ENCODE measurements at regions not wholly inside any gene's neighbourhood (a gene's known extent, or its start where the extent isn't known, plus 50 kb on each side); places are given as distances from the start of the nearest gene placed in this dataset.
"Not testable (repeated sequence)": the region's sequence is repeated elsewhere in the genome, so short reads cannot be mapped to it uniquely, and the experiment has no call there.

DNA sequence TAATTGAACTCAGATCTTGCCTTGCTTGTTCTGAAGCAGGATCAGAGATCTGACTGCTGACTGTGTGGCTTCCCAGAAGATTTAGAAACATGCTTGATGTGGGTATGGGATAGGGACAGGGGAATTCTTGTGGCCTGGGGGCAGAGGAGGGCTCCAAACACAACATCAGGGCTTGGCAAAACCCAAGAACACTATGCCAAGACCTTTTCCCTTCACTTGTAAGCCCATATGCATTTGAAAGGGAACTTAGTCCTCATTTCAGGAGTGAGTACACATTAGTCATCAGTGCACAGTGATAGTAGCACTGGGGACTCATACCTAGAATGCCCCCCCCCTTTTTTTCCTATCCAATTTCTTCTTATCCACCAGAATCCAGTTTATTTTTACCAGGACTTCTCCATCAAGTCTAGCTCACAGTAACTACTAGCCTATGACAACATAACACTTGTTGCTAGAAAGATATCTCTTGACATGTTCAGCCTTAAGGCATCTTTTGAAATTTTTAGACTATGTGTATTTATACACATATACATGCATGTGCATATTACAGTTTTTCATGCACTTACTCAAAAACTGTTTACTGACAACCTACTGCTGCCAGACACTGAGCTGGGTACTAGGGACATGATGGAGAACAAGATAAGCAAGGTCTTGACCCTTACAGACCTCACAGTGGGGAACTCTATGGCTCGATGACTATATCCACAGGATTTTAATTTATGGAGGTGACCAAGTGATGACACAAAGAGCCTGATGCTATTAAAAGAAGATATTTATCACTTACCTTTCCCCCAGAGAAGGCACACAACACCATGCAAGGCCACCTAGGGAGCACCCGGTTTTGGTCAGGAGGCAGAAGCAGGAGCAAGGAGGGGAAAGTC is 158.3 kb upstream of the MAP3K1 start:
- no peak for DNase-seq

DNA sequence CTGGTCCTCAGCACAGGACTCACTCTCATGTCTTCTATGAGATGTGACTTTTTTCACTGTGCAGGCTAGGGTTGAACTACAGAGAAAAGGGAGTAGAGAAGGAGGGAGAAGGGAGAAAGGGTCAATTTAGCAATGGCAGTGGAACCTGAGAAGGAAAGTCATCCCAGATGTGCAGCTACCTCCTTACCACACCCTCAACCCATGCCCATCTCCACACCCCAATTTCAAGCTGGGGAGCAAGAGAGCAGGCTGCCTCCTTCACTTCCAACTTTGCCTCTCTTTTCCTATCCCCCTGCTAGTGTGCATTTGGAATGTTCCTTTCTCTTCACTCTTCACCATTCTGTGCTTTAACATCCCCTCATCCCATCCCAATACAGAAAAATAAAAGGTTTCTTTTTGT is 163.5 kb upstream of the MAP3K1 start:
- DNase-seq, result no peak

DNA sequence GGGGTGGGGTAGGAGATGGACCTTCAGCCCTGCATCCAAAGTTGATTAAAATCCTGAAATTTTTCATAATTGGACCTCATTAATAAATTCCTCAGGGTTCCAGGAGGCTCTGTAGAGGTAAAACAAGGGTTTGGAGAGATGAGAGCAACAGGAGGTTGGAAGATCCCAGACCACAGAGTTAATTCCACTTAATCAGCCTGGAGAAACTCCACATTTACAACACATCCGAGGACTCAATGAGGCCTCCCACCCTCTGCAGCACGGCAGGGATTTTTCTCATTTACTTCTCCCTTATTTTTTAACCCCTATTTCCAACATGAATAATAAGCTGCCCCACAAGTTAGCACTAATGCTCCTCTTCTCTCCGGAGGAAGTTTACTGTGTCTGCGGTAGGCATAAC is 165.0 kb upstream of the MAP3K1 start:
- no peak for DNase-seq

DNA sequence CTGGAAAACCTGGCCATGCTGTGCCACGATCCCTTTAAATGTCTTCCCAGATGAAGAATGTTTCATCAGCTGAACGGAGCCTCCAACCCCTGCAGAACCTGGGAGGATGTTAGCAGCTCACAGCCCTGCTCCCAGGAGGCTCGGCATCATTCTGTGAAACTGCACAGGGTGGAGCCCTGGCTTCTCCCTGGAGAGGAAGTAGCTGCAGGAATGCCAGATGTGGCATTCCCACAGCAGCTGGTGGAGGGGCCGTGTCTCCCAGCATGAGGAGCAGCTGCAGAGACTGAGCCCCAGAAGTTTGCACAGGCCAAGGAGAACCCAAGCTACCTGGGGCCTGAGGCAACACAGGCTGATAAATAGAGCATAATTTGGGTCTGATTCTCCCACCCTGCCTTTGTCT is 165.8 kb upstream of the MAP3K1 start:
- DNase-seq, result no peak

DNA sequence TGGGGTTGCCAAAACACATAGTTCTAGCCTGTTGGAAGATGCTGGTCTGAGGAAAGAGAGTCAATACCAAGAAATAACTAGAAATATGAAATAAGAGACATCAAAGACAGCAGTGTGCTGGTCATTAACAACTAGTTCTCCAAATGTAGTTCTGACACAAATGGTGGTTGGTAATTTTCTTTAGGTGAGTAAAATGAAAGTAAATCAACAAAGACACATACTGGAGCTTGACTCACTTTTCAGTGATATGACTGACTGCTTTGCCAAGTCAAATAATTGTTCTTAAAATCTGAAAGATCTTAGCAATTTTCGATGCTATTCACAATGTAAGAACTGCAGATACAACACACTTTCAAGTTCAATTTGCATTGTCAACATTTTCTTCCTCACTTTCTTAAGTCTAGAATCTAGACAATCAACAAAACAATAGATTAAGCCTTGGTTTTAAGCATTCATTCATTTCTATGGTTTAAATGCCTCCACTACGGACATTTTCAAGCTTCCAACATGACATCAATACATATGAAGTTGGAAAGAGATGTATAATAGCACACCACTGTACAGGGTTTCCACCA is 166.8 kb upstream of the MAP3K1 start:
- no peak for DNase-seq

DNA sequence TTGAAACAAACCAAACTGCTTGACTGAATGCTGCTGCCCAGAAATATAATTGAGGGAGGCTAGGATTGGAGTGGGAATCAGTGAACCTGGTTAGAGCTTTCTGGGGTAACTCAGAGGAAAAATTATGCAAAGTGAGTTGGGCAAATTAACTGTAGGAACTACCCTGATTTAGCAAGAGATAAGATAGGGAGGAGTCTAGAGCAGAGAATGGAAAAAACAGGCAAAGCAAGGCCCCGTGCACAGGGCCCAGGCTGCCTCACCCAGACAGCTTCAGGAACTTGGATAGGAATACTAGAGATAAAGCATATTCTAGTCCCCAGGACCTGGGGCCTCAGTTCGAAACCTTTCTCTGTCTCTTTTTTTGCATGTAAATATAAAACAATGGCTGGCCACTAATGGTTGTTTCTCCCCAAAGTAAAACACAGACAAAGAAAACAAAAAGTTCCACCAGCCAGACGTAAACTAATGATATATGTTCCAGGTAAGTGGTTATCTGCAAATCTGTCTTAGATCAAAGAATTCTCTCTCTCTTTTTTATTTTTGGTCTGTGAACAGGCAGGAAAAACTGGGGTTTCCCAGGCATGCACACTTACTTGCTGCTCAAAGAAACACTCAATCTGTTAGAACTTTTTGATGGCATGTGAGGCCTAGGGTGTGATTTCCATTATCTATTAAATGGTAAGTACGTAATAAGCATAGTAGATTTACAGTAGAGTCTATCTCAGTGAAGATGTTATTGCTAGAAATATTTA is 168.1 kb upstream of the MAP3K1 start:
- peak; percentile 16 for DNase-seq

DNA sequence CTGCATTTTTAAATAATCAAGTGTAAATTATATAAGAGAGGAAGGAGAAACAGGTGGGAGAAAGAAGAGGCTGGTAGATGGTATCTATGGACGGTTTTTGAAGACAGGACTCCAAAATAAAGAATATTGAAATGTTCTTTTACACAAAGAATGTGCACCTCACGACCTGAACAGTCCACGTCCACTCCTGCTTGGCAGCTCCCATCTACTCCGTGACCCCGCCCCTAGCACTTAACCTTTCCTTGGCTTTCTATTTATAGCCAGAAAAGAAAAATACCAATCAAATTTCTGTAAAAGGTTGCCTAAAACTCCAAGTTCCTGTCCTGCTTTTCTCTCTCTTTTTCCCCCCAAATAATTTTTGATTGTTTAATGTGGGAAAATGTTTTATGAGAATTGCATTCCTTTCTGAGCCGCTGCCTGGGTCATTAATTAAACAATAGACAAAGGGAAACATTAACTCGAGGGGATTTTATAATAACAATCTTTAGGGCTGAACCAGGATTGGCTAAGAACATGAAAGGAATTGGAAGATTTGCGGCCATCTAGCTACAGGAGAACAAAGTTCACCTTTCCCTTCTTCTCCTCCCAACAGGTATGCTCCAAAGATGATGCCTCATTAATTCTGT is 173.6 kb upstream of the MAP3K1 start:
- no peak for DNase-seq

DNA sequence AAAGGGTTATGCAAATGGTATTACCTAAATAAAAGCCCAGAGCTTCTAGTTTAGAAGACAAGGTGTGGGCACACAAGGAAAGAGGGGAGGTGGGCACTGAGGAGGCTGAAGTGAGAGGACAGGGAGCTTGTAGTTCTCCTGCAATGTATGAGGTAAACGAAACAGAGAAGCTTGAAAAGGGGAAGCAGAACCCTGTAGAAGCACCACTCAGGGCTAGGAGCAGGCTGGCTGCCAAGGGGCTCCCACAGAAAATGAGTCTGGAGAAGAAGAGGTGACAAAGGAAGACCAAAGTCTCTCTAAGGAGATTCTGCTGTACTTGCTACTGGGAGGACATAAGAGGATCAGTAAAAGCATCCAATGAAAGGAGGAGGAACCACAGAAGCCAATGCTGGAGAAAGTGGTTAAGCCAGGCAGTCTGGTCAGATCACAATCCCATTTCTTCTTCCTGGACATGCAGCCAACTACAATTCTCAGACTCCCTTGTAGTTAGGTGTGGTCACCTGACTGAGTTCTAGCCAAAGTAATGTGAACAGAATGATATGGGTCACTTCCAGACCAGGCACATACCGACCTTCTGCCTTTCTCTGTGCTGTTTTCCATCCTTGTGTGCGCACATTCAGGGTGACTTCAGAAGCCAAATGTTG is 174.5 kb upstream of the MAP3K1 start:
- DNase-seq, result peak; percentile 65

DNA sequence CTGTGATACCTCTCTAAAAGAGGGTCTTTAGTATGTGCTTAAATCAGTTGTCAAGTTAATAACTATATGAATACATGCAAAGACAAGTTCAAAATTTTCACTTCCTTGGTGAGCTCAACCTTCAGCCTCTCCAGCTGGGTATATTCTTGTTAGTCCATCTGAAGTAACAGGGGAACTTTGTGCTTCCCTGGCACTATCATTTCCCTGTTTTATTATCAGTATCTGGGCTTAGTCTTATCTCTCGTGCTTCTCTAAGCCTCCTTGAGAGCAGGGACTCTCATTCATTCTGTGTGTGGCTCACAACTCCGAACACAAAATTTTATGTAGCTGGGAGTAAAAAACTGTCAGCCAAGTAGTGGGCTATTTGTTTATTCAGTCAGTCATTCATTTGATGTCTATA is 175.9 kb upstream of the MAP3K1 start:
- no peak for DNase-seq

DNA sequence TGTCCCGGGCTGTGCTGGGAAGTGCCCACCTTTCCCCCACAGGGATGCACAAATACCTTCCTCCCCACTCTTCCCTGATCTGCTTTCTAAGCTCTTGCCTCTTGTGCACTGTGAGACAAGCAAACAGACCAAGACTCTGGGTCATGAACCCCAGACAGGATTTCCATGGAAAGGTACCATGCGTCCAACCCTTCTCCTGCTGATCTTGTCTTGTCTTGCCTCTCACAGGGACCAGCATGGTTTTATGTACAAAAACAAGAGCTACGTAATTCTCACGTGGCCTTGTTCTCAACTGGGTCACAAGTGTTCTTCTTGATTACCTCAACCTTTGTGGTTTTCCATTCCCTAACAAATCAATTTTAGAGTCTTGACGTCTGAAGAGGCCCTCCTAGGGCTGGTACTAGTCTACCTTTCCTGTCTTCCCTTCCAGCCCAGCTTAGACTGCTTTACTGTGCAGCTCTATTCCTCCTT is 176.5 kb upstream of the MAP3K1 start:
- DNase-seq, result no peak

DNA sequence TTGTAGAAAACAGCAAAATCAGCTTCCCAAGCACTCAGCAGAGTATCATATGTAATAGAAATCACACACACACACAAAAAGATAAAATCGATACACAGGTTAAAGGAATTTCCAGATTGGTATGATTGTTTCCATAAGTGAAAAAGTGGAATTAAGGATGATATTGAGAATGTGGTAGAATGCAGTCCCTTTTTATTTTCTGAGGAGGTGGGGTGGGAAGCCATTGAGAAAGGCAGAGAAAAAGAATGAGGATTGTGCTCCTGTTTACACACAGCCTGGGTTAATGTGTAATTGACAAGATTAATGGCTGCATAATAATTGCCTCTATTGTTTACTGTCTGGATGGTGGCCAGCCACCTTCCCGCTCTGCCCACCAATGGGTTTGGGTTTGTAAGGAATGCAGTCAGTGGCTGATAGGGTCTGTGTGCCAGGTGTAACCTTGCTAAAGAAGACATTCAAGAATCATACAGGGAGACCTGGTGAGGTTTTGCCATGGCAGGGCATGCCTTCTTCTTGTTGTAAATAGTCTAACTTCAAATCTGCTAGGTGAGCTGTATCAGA is 177.2 kb upstream of the MAP3K1 start:
- DNase-seq, result no peak

DNA sequence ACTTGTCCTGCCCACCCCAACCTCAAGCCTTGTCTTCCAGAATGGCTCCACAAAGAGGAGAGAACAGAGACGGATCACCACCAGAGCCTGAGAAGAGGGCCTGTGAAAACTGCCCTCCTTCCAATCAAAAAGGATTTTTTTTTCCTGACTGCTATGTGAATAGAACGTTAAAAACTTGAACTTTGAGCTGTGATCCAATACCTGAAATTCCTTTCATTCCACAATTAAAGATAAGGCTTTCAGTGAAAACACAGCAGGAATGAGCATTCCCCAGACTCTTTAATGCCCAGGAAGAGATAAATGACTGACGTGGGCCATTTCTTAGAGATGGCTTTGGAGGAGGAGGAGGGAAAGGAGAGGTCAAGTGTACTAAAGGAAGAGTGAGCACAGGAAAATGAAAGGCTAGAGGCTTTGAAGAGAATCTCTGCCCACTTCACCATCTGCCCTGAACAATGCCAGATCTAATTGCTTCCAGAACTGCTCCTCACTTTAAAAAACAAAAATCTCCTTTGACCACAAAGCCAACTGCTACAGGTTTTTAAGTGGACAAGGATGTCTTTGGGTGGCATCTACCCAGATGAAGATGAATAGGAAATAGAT is 177.9 kb upstream of the MAP3K1 start:
- DNase-seq, result no peak

DNA sequence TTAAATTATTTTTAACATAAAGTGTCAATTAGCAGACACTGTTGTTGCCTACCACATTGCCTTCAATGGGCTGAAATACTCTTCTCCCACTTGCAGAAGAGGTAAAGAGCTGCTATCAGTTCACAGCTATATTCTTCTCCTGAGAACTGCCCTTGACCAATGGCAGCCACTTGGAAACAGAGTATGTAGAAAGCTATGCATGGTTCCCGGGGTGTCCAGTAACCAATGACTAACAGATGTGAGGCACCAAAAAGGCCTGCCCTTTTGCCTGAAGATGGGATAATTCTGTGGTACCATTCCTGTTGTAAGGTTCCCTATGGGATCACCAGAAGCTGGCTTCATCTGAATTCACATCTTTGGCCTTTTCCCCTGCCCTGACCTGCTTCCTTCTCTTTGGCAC is 181.4 kb upstream of the MAP3K1 start:
- DNase-seq, result no peak

DNA sequence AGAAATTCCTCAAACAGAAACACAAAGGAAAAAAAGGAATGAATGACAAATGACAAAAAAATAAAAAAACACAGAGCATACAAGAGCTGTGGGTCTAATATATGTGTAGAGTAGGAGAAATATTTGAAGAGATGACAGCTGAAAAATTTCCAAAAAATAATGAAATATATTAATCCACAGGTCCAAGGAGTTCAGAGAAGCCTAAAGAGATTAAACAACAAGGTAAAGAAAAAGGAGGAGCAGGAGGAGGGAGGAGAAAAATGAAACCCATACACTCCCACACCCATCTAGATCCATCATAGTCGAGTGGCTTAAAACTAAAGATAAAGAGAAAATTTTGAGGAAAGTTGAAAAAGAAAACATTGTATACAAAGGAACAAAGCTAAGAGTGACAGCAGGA is 182.4 kb upstream of the MAP3K1 start:
- no peak for DNase-seq

DNA sequence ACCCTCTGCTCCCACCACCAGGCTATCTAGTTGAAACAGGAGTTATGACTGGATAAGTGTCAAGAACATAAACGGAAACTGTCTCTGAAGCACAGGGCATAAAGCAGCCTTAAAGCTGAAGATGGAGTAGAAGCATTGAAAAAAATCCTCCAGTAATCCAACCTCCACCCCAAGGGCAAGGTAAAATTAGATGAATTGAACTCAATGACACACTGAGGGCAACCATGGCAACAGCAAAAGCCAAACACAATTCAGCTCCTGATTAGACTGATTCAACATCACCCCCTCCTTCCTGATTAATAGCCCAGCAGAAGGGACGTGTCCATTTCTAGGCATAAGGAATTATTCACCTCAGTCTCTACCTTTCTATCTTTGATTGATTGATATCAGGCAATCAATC is 183.2 kb upstream of the MAP3K1 start:
- peak; percentile 24 for DNase-seq

DNA sequence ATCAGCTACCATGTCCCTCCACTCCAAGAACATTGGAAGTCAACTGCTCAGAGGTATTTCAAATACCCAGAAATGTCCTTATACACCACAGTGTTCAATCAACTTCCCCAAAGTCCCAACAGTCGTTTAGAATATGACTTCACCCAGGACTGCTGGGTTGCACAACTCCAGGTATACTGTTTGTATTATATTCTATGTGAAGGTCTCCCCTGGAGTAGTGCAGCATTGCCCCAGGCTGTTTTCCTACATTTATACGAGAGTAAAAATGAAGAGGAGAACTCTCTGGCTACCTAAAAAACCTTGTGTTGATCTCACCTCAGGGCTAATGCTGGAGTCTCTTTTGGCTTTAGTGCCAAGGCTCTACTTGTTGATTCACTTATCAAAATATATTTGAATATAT is 183.6 kb upstream of the MAP3K1 start:
- peak; percentile 27 for DNase-seq

DNA sequence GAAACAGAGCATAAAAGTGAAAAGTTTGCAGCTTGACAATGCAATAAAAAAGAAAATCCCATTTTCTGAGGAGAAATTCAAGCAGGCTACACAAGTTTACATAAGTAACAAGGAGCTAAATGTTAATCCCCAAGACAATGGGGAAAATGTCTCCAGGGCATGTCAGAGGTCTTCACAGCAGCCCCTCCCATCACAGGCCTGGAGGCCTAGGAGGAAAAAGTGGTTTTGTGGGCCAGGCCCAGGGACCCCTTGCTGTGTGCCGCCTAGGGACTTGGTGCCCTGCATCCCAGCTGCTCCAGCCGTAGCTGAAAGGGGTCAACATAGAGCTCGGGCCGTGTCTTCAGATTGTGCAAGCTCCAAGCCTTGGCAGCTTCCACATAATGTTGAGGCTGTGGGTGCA is 186.7 kb upstream of the MAP3K1 start:
- DNase-seq, result not testable (repeated sequence)

DNA sequence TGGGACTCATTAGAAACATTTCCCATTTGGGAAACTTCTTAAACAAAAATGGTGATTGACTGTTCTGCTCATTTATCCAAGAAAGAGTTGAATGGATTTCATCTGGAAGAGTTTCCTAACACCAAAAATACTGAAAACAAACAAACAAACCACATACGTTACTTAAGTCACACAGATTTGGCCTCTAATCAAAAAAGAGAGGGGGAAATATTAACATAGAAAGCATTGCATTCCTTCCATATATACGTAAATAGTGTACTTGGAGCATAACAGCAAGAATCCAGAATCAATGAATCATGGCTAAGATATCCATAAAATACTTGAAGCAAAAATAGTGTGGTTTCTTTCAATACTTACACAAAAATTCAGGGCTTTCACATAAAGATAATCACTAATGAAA is 189.8 kb upstream of the MAP3K1 start:
- DNase-seq, result no peak

DNA sequence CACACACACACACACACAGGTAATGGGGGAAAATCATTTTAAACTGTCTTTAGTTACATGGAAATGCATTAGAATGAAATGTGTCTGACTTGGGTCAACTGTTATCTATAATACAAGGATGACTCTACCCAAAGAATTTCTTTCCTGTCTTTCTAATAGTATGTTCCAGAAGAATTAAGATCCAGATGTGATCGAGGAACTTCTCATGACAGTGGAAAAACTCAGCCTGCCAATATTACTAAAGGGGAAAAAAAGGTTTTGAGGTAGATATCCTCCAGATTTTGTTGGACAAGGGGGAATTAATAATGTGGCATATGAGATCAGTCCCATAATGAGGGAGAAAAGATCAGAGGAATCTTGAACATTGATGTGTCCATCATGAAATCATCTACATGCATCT is 190.6 kb upstream of the MAP3K1 start:
- no peak for DNase-seq

DNA sequence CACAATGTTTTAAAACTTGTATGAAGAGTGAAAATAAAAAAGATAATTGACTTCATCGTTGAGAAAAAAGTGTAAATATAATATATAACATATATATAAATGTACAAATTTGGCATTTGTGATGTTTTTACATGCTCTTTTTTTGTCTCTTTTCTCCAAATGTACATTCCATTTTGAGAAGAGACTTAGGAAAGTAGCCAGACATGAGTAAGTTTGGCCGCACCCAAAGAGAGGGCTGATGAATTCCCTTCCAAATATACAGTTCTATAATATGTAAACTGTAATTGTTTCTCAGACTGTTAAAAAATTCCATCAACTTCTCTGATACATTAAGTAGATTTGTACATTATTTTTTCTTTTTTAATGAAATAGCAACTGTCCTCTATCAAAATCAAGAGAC is 193.2 kb upstream of the MAP3K1 start:
- no peak for DNase-seq

DNA sequence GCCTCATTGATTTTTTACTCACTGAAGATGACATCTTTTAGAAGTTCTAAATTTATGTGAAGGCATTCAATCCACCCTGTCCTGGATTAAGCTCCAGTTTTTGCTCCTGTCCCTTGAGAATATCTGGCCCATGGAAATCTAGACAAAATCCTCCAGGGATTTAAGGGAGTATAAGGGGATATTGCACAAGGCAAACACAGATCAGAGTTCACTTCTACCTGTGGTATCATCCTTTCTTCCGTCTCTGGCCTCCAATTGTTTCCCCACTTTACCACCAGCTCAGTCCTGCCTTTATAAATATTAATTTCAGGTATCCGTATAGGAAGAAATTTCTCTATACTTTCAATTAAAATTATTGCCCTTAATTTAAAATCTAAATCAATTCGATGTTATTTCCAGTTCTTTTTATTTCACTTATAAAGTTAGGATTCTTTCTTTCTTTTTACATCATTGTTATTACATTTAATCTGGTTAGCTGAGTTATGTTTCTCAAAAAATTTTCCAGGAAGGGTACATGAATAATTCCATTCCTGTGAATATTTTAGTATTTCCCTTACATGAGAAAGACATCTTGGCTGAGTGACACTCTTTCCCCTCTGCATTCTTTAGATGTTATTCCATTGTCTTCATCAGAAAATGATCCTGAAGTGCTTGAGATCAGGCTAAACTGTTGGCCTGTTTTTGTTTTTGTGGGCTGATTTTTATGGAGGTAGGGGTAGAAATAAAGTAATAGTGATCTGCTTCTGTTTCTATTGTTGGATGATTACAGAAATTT is 194.3 kb upstream of the MAP3K1 start:
- DNase-seq, result no peak

Data from hematopoietic multipotent progenitor cell treated with erythropoietin and hydrocortisone succinate and interleukin-3 and kit ligand, for 4 days (in vitro differentiated cells).